ENCODE measurements at regions not wholly inside any gene's neighbourhood (a gene's known extent, or its start where the extent isn't known, plus 50 kb on each side); places are given as distances from the start of the nearest gene placed in this dataset. TPM values are rescaled to one million over a fixed set of nuclear protein-coding genes. Genes with fewer than 3 reads are reported as not detected.

- WGBS, 2 donors, result 62 to 68% methylated on average over 1 of the region's 1 CpG
- H3K4me1 ChIP-seq, result no peaks in the 10 kb centered on the region
Observed at GRCh38 chr12:83186419-83186818, 499.7 kb downstream of the TMTC2 start.

GRCh38 chr12:83185241-83185640 lies 498.5 kb downstream of the TMTC2 start:
- TF ChIP-seq CTCF (IDR thresholded peaks at IDR 0.05) (no peak), EP300 (IDR thresholded peaks at IDR 0.05) (no peak), POLR2A (IDR thresholded peaks at IDR 0.05) (no peak)
- no peak overlapping the region for H3K27ac ChIP-seq
- no peak for DNase-seq (ENCODE audit: low spot score in 2 of 2)
- H3K4me1 ChIP-seq, result no peaks in the 10 kb centered on the region
- H3K36me3 ChIP-seq, result no peaks in the 10 kb centered on the region
- H3K9me3 ChIP-seq, result no peaks in the 10 kb centered on the region
- no peak overlapping the region for H3K4me3 ChIP-seq
- WGBS, 2 donors, result 11 to 13% methylated on average over 1 of the region's 1 CpG
- H3K27me3 ChIP-seq, result no peaks in the 10 kb centered on the region

More at GRCh38 chr12:83186419-83186818, 499.7 kb downstream of the TMTC2 start:
- H3K9me3 ChIP-seq, result no peaks in the 10 kb centered on the region
- H3K27me3 ChIP-seq, result no peaks in the 10 kb centered on the region
- H3K36me3 ChIP-seq, result no peaks in the 10 kb centered on the region
- no peak overlapping the region for H3K27ac ChIP-seq
- TF ChIP-seq CTCF (IDR thresholded peaks at IDR 0.05), result no peak
- no peak for TF ChIP-seq POLR2A (IDR thresholded peaks at IDR 0.05)
- no peak for TF ChIP-seq EP300 (IDR thresholded peaks at IDR 0.05)
- no peak overlapping the region for H3K4me3 ChIP-seq
- no peak for DNase-seq (ENCODE audit: low spot score in 2 of 2)

Small RNA genes in the stretch of these regions (small RNA-seq; reads per million reads assigned to genes)
- gene RF00334, result not detected
